Mucosa of stomach (tissue), 1 donor: ENCODE measurements at regions not wholly inside any gene's neighbourhood (a gene's known extent, or its start where the extent isn't known, plus 50 kb on each side); places are given as distances from the start of the nearest gene placed in this dataset.

Experiments
- H3K27me3 ChIP-seq: one replicate; pipeline ENCODE4 v1.7.0; 2013; ENCODE audit warnings: mild to moderate bottlenecking, low read length; ENCODE audit not compliant: control insufficient read depth, insufficient read depth
- H3K36me3 ChIP-seq: one replicate; pipeline ENCODE4 v1.7.0; 2013; ENCODE audit warnings: low read length; ENCODE audit not compliant: control insufficient read depth, insufficient read depth
- H3K4me1 ChIP-seq: one replicate; pipeline ENCODE4 v1.7.0; 2013; ENCODE audit warnings: mild to moderate bottlenecking, low read length; ENCODE audit not compliant: control insufficient read depth, insufficient read depth
- H3K4me3 ChIP-seq: one replicate; pipeline ENCODE4 v1.7.0; 2013; ENCODE audit warnings: low read length
- H3K9ac ChIP-seq: one replicate; pipeline ENCODE4 v1.7.0; 2013; ENCODE audit warnings: mild to moderate bottlenecking, low read length, moderate library complexity
- H3K9me3 ChIP-seq: one replicate; pipeline ENCODE4 v1.7.0; 2013; ENCODE audit warnings: mild to moderate bottlenecking, low read length, moderate library complexity; ENCODE audit not compliant: control insufficient read depth
- donor health status: Pancreatic carcinoma.

- H3K9ac ChIP-seq: peak overlapping the region; percentile 68
- no peaks in the 10 kb centered on the region for H3K36me3 ChIP-seq
Measured at GRCh38 chr12:24561411-24561871, 387.5 kb downstream of the BCAT1 start.

GRCh38 chr12:24560831-24561271 is 388.1 kb downstream of the BCAT1 start:
- Histone ChIP-seq H3K4me3 (no peak overlapping the region), H3K9me3 (no peaks in the 10 kb centered on the region), H3K36me3 (no peaks in the 10 kb centered on the region), H3K27me3 (peaks cover 36% of the 10 kb centered on the region), H3K9ac (no peak overlapping the region), H3K4me1 (no peaks in the 10 kb centered on the region)

More at GRCh38 chr12:24561411-24561871, 387.5 kb downstream of the BCAT1 start:
- peaks cover 36% of the 10 kb centered on the region for H3K27me3 ChIP-seq
- peak overlapping the region; percentile 37 for H3K4me3 ChIP-seq
- no peaks in the 10 kb centered on the region for H3K9me3 ChIP-seq
- H3K4me1 ChIP-seq: no peaks in the 10 kb centered on the region

DNA sequence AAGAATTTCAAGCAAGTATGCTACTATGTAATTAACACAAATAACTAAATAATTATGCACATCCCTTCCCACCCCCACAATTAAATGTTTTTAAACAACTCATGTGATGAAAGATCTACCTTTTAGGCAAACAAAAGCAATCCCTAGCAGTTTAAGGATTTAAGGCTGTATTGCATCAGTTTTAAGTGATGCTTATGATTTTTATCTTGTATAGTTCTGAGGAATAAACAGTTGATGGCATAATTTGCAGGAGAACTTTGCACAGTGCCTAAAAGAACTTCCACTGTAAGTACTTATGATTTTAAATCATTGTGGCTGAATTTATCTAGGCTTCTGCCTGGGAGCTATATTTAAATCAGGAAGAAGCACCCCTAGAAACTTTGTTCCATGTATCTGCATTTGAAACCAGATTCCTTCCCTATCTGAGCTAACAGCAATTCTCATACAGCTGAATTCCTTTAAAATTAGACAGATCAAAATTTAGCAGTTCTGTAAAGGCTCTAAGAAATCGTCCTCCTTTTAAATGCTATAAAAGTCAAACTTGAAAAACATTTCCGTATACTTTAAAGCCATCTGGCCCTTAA is 388.6 kb downstream of the BCAT1 start:
- H3K4me3 ChIP-seq: no peak overlapping the region

DNA sequence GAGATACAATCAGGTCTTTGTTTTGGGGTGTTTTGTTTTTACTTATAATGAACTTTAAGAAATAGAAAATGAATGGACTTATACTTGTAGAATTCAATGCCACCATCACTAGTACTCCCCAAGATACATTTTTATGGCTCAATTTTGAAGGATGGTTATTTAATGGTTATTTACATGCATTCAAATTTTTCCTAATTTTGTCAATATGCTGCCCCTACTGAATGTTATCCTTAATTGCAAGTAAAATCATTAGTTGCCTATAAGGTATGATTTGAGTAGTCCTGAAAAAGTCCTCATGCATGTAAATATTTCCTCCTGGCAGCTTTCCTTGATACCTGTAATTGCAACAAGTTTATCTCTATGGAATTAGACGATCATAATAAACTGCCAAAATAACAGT is 391.2 kb downstream of the BCAT1 start:
- Histone ChIP-seq H3K9me3 (no peaks in the 10 kb centered on the region), H3K36me3 (no peaks in the 10 kb centered on the region), H3K4me1 (no peaks in the 10 kb centered on the region), H3K4me3 (no peak overlapping the region), H3K27me3 (peaks cover 15% of the 10 kb centered on the region), H3K9ac (no peak overlapping the region)

More for the DNA sequence above, 388.6 kb downstream of the BCAT1 start:
- no peaks in the 10 kb centered on the region for H3K9me3 ChIP-seq
- H3K36me3 ChIP-seq: no peaks in the 10 kb centered on the region
- H3K4me1 ChIP-seq: no peaks in the 10 kb centered on the region
- H3K9ac ChIP-seq: no peak overlapping the region
- H3K27me3 ChIP-seq: peaks cover 36% of the 10 kb centered on the region

GRCh38 chr12:24555730-24556129 is 393.2 kb downstream of the BCAT1 start:
- no peak overlapping the region for H3K9ac ChIP-seq
- peaks cover 3% of the 10 kb centered on the region for H3K27me3 ChIP-seq
- H3K36me3 ChIP-seq: no peaks in the 10 kb centered on the region
- no peaks in the 10 kb centered on the region for H3K9me3 ChIP-seq
- no peak overlapping the region for H3K4me3 ChIP-seq
- H3K4me1 ChIP-seq: no peaks in the 10 kb centered on the region

DNA sequence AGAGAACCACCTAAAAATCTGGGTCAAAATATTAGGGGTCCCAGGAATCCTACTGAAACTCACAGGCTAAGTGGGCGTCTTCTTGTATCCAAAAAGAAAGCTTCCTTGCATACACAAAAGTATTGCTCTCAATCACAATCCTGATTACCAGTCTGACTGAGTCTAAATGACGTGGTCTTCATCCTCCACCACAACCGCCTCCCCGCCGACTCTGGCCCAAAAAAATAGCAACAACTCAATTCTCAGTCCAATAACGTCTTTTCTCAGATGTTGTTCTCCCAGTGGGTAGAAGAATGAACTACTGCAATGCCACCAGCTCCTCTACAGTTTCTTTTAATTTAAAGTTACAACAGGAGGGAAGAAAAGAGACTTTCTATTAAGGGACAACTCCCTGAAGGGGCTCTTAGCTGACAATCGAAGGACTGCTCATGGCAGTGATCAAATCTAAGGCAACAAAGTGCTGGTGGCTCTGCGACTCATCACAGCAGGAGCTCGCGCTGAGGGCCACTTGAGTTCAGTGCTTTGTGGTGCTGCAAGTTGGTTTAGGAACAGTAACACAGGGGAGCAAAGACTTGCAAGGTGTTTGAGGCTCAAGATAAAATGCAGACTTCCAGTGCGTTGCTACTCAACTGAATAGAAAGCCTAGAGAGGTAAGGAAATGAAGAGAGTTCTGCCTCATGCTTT is 394.1 kb downstream of the BCAT1 start:
- Histone ChIP-seq H3K27me3 (no peaks in the 10 kb centered on the region), H3K4me3 (no peak overlapping the region), H3K9ac (no peak overlapping the region), H3K9me3 (no peaks in the 10 kb centered on the region), H3K36me3 (no peaks in the 10 kb centered on the region), H3K4me1 (no peaks in the 10 kb centered on the region)

DNA sequence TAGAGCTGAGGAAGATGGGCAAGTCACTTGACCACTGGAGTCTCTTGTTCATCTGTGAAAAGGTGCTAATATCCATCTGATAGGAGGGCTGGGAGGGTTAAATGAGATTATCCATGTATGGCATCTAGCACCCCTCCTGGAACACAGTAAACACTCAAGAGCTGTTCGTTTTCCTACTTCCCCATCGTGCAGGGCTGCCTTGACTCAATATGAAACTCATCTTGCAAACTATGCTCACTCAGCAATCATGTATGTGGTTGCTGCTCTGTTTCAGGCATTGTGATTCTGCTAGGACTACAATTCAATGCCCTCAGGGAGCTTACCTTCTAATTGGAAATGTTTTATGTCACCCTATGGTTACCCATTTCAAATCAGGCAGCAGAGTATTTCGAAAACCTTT is 395.6 kb downstream of the BCAT1 start:
- Histone ChIP-seq H3K27me3 (no peaks in the 10 kb centered on the region), H3K9ac (no peak overlapping the region), H3K36me3 (no peaks in the 10 kb centered on the region), H3K9me3 (no peaks in the 10 kb centered on the region), H3K4me3 (no peak overlapping the region), H3K4me1 (no peaks in the 10 kb centered on the region)

GRCh38 chr12:24551163-24551786 is 397.6 kb downstream of the BCAT1 start:
- no peaks in the 10 kb centered on the region for H3K36me3 ChIP-seq

DNA sequence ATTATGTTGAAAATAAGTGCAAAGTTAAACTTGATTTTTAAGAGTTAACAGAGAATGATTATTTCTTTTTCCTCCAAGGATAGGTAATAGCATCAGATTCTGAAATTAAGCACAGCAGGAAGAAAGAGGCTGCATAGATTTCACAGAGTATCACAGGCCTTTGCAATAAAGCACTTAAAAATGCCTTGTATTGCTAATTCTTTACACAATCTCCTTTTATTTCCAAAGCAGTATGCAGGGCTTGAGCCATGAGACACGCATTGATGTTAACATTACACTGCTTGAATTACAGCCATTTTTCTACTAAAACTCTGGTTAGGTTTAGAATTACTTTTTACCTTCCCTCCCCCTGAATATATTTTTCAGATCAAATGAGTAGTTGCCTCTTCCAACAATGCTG is 398.3 kb downstream of the BCAT1 start:
- Histone ChIP-seq H3K9me3 (no peaks in the 10 kb centered on the region), H3K27me3 (no peaks in the 10 kb centered on the region), H3K4me1 (no peaks in the 10 kb centered on the region), H3K9ac (no peak overlapping the region), H3K36me3 (no peaks in the 10 kb centered on the region), H3K4me3 (no peak overlapping the region)

More at GRCh38 chr12:24551163-24551786, 397.6 kb downstream of the BCAT1 start:
- Histone ChIP-seq H3K9me3 (no peaks in the 10 kb centered on the region), H3K27me3 (no peaks in the 10 kb centered on the region), H3K4me1 (no peaks in the 10 kb centered on the region), H3K9ac (no peak overlapping the region), H3K4me3 (no peak overlapping the region)

DNA sequence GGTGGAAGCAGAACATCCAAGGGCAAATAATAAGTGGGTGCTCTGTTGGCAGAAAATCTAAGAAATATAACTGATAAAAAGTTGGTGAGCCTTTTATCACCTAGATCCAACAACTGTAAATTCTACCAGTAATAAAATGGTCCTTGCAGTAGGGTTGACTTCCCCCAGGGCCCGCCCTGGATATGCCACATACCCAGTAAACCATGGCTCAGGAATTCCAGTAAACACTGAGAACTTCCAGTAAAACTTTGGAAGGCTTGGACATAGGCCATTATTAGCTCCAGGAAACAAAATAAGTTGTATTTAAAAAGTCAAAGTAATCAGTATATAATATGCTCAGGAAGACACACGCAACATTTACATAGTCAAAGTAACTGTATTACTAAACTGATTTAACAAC is 402.2 kb downstream of the BCAT1 start:
- H3K36me3 ChIP-seq: no peaks in the 10 kb centered on the region

GRCh38 chr12:24546084-24546483 is 402.8 kb downstream of the BCAT1 start:
- H3K4me1 ChIP-seq: no peaks in the 10 kb centered on the region
- H3K36me3 ChIP-seq: no peaks in the 10 kb centered on the region
- H3K9ac ChIP-seq: no peak overlapping the region
- no peaks in the 10 kb centered on the region for H3K27me3 ChIP-seq
- no peak overlapping the region for H3K4me3 ChIP-seq
- no peaks in the 10 kb centered on the region for H3K9me3 ChIP-seq

More for the DNA sequence above, 402.2 kb downstream of the BCAT1 start:
- H3K9ac ChIP-seq: no peak overlapping the region
- H3K4me1 ChIP-seq: no peaks in the 10 kb centered on the region
- H3K9me3 ChIP-seq: no peaks in the 10 kb centered on the region
- no peak overlapping the region for H3K4me3 ChIP-seq
- H3K27me3 ChIP-seq: no peaks in the 10 kb centered on the region

- Histone ChIP-seq H3K4me3 (no peak overlapping the region), H3K27me3 (no peaks in the 10 kb centered on the region), H3K36me3 (no peaks in the 10 kb centered on the region), H3K4me1 (no peaks in the 10 kb centered on the region), H3K9me3 (no peaks in the 10 kb centered on the region), H3K9ac (no peak overlapping the region)
Measured at GRCh38 chr12:24544368-24544767, 404.5 kb downstream of the BCAT1 start.
